KMS-11 (cell line): ENCODE measurements at regions not wholly inside any gene's neighbourhood (a gene's known extent, or its start where the extent isn't known, plus 50 kb on each side); places are given as distances from the start of the nearest gene placed in this dataset.

Experiments used
- H2AFZ ChIP-seq: fragments of 200-600 bp; sonication (generic); 2 replicates; pipeline ENCODE4 v1.6.1; 2016; ENCODE audit warnings: antibody characterized with exemption, mixed run types, low read depth
- H3K27ac ChIP-seq: fragments of 200-600 bp; sonication (generic); 2 replicates; pipeline ENCODE4 v1.6.1; 2016; ENCODE audit warnings: mild to moderate bottlenecking, mixed run types
- H3K27me3 ChIP-seq: fragments of 200-600 bp; sonication (generic); 2 replicates; pipeline ENCODE4 v1.6.1; 2017; ENCODE audit warnings: mild to moderate bottlenecking, low read depth, mixed run types, moderate library complexity; ENCODE audit not compliant: insufficient read depth
- H3K36me3 ChIP-seq: fragments of 200-600 bp; sonication (generic); 2 replicates; pipeline ENCODE4 v1.6.1; 2017; ENCODE audit warnings: mild to moderate bottlenecking, mixed run types; ENCODE audit not compliant: insufficient read depth
- H3K4me1 ChIP-seq: fragments of 200-600 bp; sonication (generic); 2 replicates; pipeline ENCODE4 v1.6.1; 2016; ENCODE audit warnings: mild to moderate bottlenecking, low read depth, mixed run types; ENCODE audit not compliant: poor library complexity, severe bottlenecking
- H3K4me2 ChIP-seq: fragments of 200-600 bp; sonication (generic); 2 replicates; pipeline ENCODE4 v1.7.0; 2016; ENCODE audit warnings: mild to moderate bottlenecking, mixed run types
- H3K4me3 ChIP-seq: fragments of 200-600 bp; sonication (generic); IDR thresholded peaks from 2 replicates; pipeline ENCODE4 v1.6.1; 2017; ENCODE audit warnings: low read depth, low read length, mixed read lengths; ENCODE audit not compliant: insufficient read depth
- H3K79me2 ChIP-seq: fragments of 200-600 bp; sonication (generic); 2 replicates; pipeline ENCODE4 v1.6.1; 2016; ENCODE audit warnings: low read depth, mixed run types; ENCODE audit not compliant: insufficient read depth
- H3K9ac ChIP-seq: fragments of 200-600 bp; sonication (generic); 2 replicates; pipeline ENCODE4 v1.6.1; 2016; ENCODE audit warnings: mild to moderate bottlenecking, mixed run types
- H4K20me1 ChIP-seq: fragments of 200-600 bp; sonication (generic); 2 replicates; pipeline ENCODE4 v1.6.1; 2016; ENCODE audit warnings: mild to moderate bottlenecking, mixed run types; ENCODE audit not compliant: insufficient read depth
- CTCF ChIP-seq: fragments of 200-600 bp; sonication (generic); conservative IDR thresholded peaks from 2 replicates; pipeline ENCODE4 v1.6.1; 2017; ENCODE audit warnings: low read depth, mild to moderate bottlenecking, antibody characterized with exemption, low read length, moderate library complexity, mixed read lengths

GRCh38 chr1:55631509-55631908, 416.3 kb upstream of the USP24 start:
- H3K4me1 ChIP-seq, result no peaks in the 10 kb centered on the region
- H3K27me3 ChIP-seq, result no peaks in the 10 kb centered on the region
- H3K36me3 ChIP-seq, result no peaks in the 10 kb centered on the region
- no peak overlapping the region for H3K27ac ChIP-seq
- no peaks in the 10 kb centered on the region for H4K20me1 ChIP-seq
- TF ChIP-seq CTCF, result no peak
- no peak overlapping the region for H3K9ac ChIP-seq
- H3K79me2 ChIP-seq, result no peaks in the 10 kb centered on the region
- H3K4me2 ChIP-seq, result no peak overlapping the region
- no peak overlapping the region for H2AFZ ChIP-seq
- no peak overlapping the region for H3K4me3 ChIP-seq

GRCh38 chr1:55626326-55626725, 411.2 kb upstream of the USP24 start:
- TF ChIP-seq CTCF, result no peak
- Histone ChIP-seq H3K4me2 (no peak overlapping the region), H4K20me1 (no peaks in the 10 kb centered on the region), H3K36me3 (no peaks in the 10 kb centered on the region), H3K4me3 (no peak overlapping the region), H3K27me3 (no peaks in the 10 kb centered on the region), H3K4me1 (no peaks in the 10 kb centered on the region), H3K79me2 (no peaks in the 10 kb centered on the region), H3K27ac (no peak overlapping the region), H2AFZ (no peak overlapping the region), H3K9ac (no peak overlapping the region)

GRCh38 chr1:55624766-55625165, 409.6 kb upstream of the USP24 start:
- Histone ChIP-seq H2AFZ (no peak overlapping the region), H3K4me3 (no peak overlapping the region), H3K9ac (no peak overlapping the region), H3K79me2 (no peaks in the 10 kb centered on the region), H3K27ac (no peak overlapping the region), H3K4me1 (no peaks in the 10 kb centered on the region), H3K36me3 (no peaks in the 10 kb centered on the region), H4K20me1 (no peaks in the 10 kb centered on the region), H3K27me3 (no peaks in the 10 kb centered on the region), H3K4me2 (no peak overlapping the region)
- no peak for TF ChIP-seq CTCF

GRCh38 chr1:55623311-55623710, 408.1 kb upstream of the USP24 start:
- Histone ChIP-seq H3K4me2 (no peak overlapping the region), H4K20me1 (no peaks in the 10 kb centered on the region), H2AFZ (no peak overlapping the region), H3K27me3 (no peaks in the 10 kb centered on the region), H3K4me1 (no peaks in the 10 kb centered on the region), H3K79me2 (no peaks in the 10 kb centered on the region), H3K27ac (no peak overlapping the region), H3K4me3 (no peak overlapping the region), H3K9ac (no peak overlapping the region), H3K36me3 (no peaks in the 10 kb centered on the region)
- TF ChIP-seq CTCF, result no peak

GRCh38 chr1:55622074-55622473, 406.9 kb upstream of the USP24 start:
- Histone ChIP-seq H3K79me2 (no peaks in the 10 kb centered on the region), H3K36me3 (no peaks in the 10 kb centered on the region), H3K27ac (no peak overlapping the region), H4K20me1 (no peaks in the 10 kb centered on the region), H2AFZ (no peak overlapping the region), H3K4me2 (no peak overlapping the region), H3K27me3 (no peaks in the 10 kb centered on the region), H3K4me1 (no peaks in the 10 kb centered on the region), H3K4me3 (no peak overlapping the region), H3K9ac (no peak overlapping the region)
- no peak for TF ChIP-seq CTCF
